Heart right ventricle (tissue), 16 donors: ENCODE measurements at regions not wholly inside any gene's neighbourhood (a gene's known extent, or its start where the extent isn't known, plus 50 kb on each side); places are given as distances from the start of the nearest gene placed in this dataset.
"Not testable (repeated sequence)": the region's sequence is repeated elsewhere in the genome, so short reads cannot be mapped to it uniquely, and the experiment has no call there.

Experiments used
- ATAC-seq, 8 donors: fragments of 200-7000 bp; cut with Tn5 transposase; one replicate each; pipeline ENCODE4 v1.9.1; 2020; ENCODE audit warnings: mild to moderate bottlenecking in 8 of 8, moderate library complexity in 8 of 8, moderate number of reproducible peaks in 1 of 8
- DNase-seq, 2 donors: peaks; one replicate each; pipeline ENCODE4 v3.0.0-alpha.2; 2020
- H3K27ac ChIP-seq, 10 donors: fragments of 200-600 bp; sonication (generic) in 2 of 10; one replicate each; pipeline versions ENCODE4 v1.5.0 to v1.8.0; 2020 to 2022; ENCODE audit warnings: mild to moderate bottlenecking in 3 of 10
- H3K27me3 ChIP-seq, 7 donors: fragments of 200-600 bp; one replicate each; pipeline ENCODE4 v1.8.0; 2021 to 2022; ENCODE audit warnings: mild to moderate bottlenecking in 2 of 7
- H3K36me3 ChIP-seq, 9 donors: fragments of 200-600 bp; sonication (generic) in 1 of 9; one replicate each; pipeline versions ENCODE4 v1.5.0 to v1.8.0; 2020 to 2022; ENCODE audit warnings: mild to moderate bottlenecking in 2 of 9
- H3K4me1 ChIP-seq, 9 donors: fragments of 200-600 bp; sonication (generic) in 1 of 9; one replicate each; pipeline versions ENCODE4 v1.5.0 to v1.8.0; 2020 to 2022; ENCODE audit warnings: mild to moderate bottlenecking in 4 of 9
- H3K4me3 ChIP-seq, 10 donors: fragments of 200-600 bp; sonication (generic) in 2 of 10; one replicate each; pipeline versions ENCODE4 v1.5.0 to v1.8.0; 2020 to 2022; ENCODE audit warnings: mild to moderate bottlenecking in 7 of 10, moderate library complexity in 2 of 10
- H3K9me3 ChIP-seq, 11 donors: fragments of 200-600 bp in 10 of 11; sonication (generic) in 2 of 11; one replicate each; pipeline versions ENCODE4 v1.5.0 to v1.8.0; 2013 to 2022; ENCODE audit warnings: mild to moderate bottlenecking in 2 of 11, control low read depth in 1 of 11, moderate library complexity in 1 of 11
- WGBS, 2 donors: extraction: QIAGEN DNeasy Blood & Tissue Kit; methylation state at CpG; one replicate each; pipeline ENCODE4 v1.1.7; 2013; ENCODE audit warnings: inconsistent platforms in 1 of 2; 5-methylcytosine and 5-hydroxymethylcytosine counted together
- intact Hi-C, 10 donors: fragments of 100-400 bp; cut with DNase I; formaldehyde crosslinking; loops; one replicate each; pipeline versions ENCODE4 v1.11.1 to v1.14.2; 2022
- donor health status: Arrhythmogenic right ventricular cardiomyopathy.
- donor health status: ischemic (EF 13 %, LVEDD 7.1; RV severe dilation, severe dysfunction).
- donor health status: healthy with polysubstance abuse.
- donor health status: DM: no; HTN: yes; CAD: no.
- donor health status: DM: no; HTN: no; CAD: no.
- donor health status: ischemic (EF 25% LVEDD 6.9; RV normal size, moderate dysfunction).
- donor health status: ischemic (EF 25% LVEDD 5.7; RV mildly dilated, moderate dysfunction).
- donor health status: healthy.
- donor health status: DM: yes; HTN: yes; CAD: no.
- donor health status: Ischemic cardiomyopathy.
- donor health status: ischemic (EF 35%, LVEDD 5.7; RV mildly dilated, moderate dysfunction).
- donor health status: nonischemic (EF 11% LVEDD 7.7; RV severe dilation, severe dysfunction).
- donor health status: DM: yes; HTN: yes; CAD: no.
- donor health status: PGD.
- donor health status: ischemic (EF 29% LVEDD 5.4; RV normal size, mild dysfunction).
- donor health status: nonischemic (EF 23%, LVEDD 6.1; RV moderate dilation, normal function).

DNA sequence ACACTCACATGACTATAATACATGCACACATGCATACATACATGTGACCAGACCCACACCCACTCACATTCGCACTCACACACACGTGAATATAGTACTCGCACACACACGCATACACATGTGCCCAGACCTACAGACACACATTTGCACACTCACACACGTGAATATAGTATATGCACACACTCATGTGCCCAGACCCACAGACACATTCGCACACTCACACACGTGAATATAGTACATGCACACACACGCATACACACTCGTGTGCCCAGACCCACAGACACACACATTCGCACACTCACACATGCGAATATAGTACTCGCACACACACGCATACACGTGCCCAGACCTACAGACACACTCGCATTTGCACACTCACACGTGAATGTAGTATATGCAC lies 186.9 kb downstream of the NPIPB11 start:
- Histone ChIP-seq H3K4me1 (peaks cover 0 to 20% (median 0%) of the 10 kb centered on the region in 9 donors), H3K9me3 (peaks cover 0 to 24% (median 0%) of the 10 kb centered on the region in 11 donors)
- H3K4me3 ChIP-seq, DNase-seq, intact Hi-C loops, ATAC-seq, H3K36me3 ChIP-seq, H3K27ac ChIP-seq, H3K27me3 ChIP-seq: not testable (repeated sequence)
- 96 to 98% methylated on average over 16 of the region's 16 CpGs for WGBS, 2 donors

- Histone ChIP-seq H3K4me1 (peaks cover 0 to 20% (median 0%) of the 10 kb centered on the region in 9 donors), H3K9me3 (peaks cover 0 to 24% (median 0%) of the 10 kb centered on the region in 11 donors)
- H3K27me3 ChIP-seq, intact Hi-C loops, ATAC-seq, H3K27ac ChIP-seq, H3K4me3 ChIP-seq, DNase-seq, H3K36me3 ChIP-seq: not testable (repeated sequence)
- 96% methylated on average over 23 of the region's 26 CpGs for WGBS, 2 donors
Measured at GRCh38 chr16:29218649-29219048, 187.9 kb downstream of the NPIPB11 start.

DNA sequence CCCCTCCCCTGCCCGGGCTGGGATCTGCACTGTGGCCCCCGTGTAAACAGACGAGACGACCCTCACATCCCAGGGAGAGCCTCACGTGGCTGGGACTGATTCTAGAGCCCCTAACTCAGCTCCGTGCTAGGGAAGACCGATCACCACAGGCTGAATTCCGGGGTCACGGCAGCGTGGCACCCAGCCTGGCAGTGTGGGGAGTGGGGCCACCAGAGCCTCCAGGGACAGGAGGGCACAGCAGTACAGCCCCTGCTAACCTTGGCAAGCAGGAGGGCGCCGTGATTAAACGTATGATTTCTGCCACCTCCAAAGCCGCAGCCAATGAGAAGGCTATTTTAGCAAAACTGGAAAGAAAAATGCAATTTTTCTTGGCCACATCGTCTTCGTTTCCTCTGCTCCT lies 188.3 kb downstream of the NPIPB11 start:
- ATAC-seq, H3K4me3 ChIP-seq, H3K27me3 ChIP-seq, H3K27ac ChIP-seq, H3K36me3 ChIP-seq, DNase-seq, intact Hi-C loops: not testable (repeated sequence)
- H3K4me1 ChIP-seq, result peaks cover 0 to 20% (median 0%) of the 10 kb centered on the region in 9 donors
- peaks cover 0 to 19% (median 0%) of the 10 kb centered on the region in 11 donors for H3K9me3 ChIP-seq
- 86 to 95% methylated on average over 6 to 9 of the region's 16 CpGs for WGBS, 2 donors

DNA sequence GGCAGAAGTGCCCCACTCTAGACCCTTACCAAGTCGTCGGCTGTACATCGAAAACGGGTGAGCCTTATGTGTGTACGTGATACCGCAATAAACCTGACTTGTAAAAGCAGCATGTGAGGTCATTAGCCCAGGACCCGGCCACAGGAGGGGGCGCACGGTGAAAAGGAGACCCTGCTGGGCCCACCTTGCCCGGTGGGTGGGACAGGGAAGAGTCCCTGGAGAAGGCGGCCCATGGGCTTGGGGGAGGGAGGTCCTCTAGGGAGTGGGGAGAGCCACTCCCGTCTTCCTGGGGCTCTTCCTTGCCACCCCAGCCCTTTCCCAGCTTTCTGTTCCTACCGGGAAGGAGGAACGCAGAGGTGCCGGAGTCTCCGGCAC lies 188.8 kb downstream of the NPIPB11 start:
- intact Hi-C loops, H3K4me3 ChIP-seq, DNase-seq, H3K36me3 ChIP-seq, H3K27ac ChIP-seq, H3K27me3 ChIP-seq, ATAC-seq: not testable (repeated sequence)
- Histone ChIP-seq H3K9me3 (peaks cover 0 to 17% (median 0%) of the 10 kb centered on the region in 11 donors), H3K4me1 (peaks cover 0 to 20% (median 0%) of the 10 kb centered on the region in 9 donors)
- 93 to 94% methylated on average over 12 to 14 of the region's 16 CpGs for WGBS, 2 donors

- Histone ChIP-seq H3K9me3 (peaks cover 0 to 17% (median 0%) of the 10 kb centered on the region in 11 donors), H3K4me1 (peaks cover 0 to 20% (median 0%) of the 10 kb centered on the region in 9 donors)
- H3K4me3 ChIP-seq, ATAC-seq, DNase-seq, intact Hi-C loops, H3K27ac ChIP-seq, H3K27me3 ChIP-seq, H3K36me3 ChIP-seq: not testable (repeated sequence)
- 92% methylated on average over 22 of the region's 22 CpGs for WGBS, 2 donors
Measured at GRCh38 chr16:29217104-29217751, 189.3 kb downstream of the NPIPB11 start.

DNA sequence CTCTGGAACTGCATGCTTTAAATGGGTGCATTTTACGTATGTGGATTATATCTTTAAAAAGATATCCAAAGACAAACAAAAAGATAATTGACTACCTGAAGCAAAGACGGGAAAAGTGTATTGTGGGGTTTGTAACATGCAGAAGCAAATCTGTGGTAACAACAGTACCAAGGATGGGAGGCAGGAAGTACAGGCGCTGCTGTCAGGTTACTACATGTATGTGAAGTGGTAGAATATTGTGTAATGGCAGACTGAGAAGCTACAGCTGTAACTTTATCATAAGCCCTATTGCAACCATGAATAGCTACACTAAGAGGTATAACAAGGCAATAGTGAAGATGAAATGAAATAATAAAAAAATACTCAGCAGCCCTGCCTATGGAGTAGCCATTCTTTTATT lies 192.7 kb downstream of the NPIPB11 start:
- H3K27ac ChIP-seq, DNase-seq, H3K4me1 ChIP-seq, H3K27me3 ChIP-seq, H3K4me3 ChIP-seq, ATAC-seq, intact Hi-C loops, H3K36me3 ChIP-seq: not testable (repeated sequence)
- 93 to 95% methylated on average over 3 of the region's 3 CpGs for WGBS, 2 donors
- H3K9me3 ChIP-seq, result peaks cover 0 to 17% (median 0%) of the 10 kb centered on the region in 11 donors

GRCh38 chr16:29213251-29213650 lies 193.3 kb downstream of the NPIPB11 start:
- 85 to 91% methylated on average over 6 of the region's 6 CpGs for WGBS, 2 donors
- ATAC-seq, intact Hi-C loops, H3K4me1 ChIP-seq, H3K36me3 ChIP-seq, H3K27me3 ChIP-seq, H3K4me3 ChIP-seq, H3K27ac ChIP-seq, DNase-seq: not testable (repeated sequence)
- peaks cover 0 to 17% (median 0%) of the 10 kb centered on the region in 11 donors for H3K9me3 ChIP-seq

- not testable (repeated sequence) for DNase-seq
- WGBS, 2 donors, result 94 to 95% methylated on average over 21 of the region's 21 CpGs
Measured at GRCh38 chr16:29212084-29213027, 194.2 kb downstream of the NPIPB11 start.

GRCh38 chr16:29211456-29211855 lies 195.1 kb downstream of the NPIPB11 start:
- ATAC-seq, H3K27me3 ChIP-seq, H3K27ac ChIP-seq, intact Hi-C loops, H3K36me3 ChIP-seq, H3K4me3 ChIP-seq, H3K4me1 ChIP-seq, DNase-seq: not testable (repeated sequence)
- peaks cover 0 to 19% (median 0%) of the 10 kb centered on the region in 11 donors for H3K9me3 ChIP-seq
- 89 to 90% methylated on average over 12 of the region's 12 CpGs for WGBS, 2 donors

More at GRCh38 chr16:29212084-29213027, 194.2 kb downstream of the NPIPB11 start:
- intact Hi-C loops, H3K4me3 ChIP-seq, ATAC-seq, H3K27ac ChIP-seq, H3K4me1 ChIP-seq, H3K36me3 ChIP-seq, H3K27me3 ChIP-seq: not testable (repeated sequence)
- peaks cover 0 to 17% (median 0%) of the 10 kb centered on the region in 11 donors for H3K9me3 ChIP-seq

GRCh38 chr16:29210299-29211150 lies 196.0 kb downstream of the NPIPB11 start:
- DNase-seq, intact Hi-C loops, H3K4me3 ChIP-seq, H3K4me1 ChIP-seq, H3K27me3 ChIP-seq, H3K27ac ChIP-seq, H3K36me3 ChIP-seq: not testable (repeated sequence)
- WGBS, 2 donors, result 83 to 87% methylated on average over 21 of the region's 25 CpGs
- peaks cover 0 to 16% (median 0%) of the 10 kb centered on the region in 11 donors for H3K9me3 ChIP-seq
- peak in 5 of 8 donors; percentile 34 to 88 (median 58) for ATAC-seq
